Endothelial cell of umbilical vein (primary cell): ENCODE measurements at regions not wholly inside any gene's neighbourhood (a gene's known extent, or its start where the extent isn't known, plus 50 kb on each side); places are given as distances from the start of the nearest gene placed in this dataset.

Experiments used
- BruUV-seq: library from RNA; stranded (reverse); fragments of 400-500 nt; replicated peaks from 2 replicates; lab custom pipeline; 2021; lab: Mats Ljungman, UMichigan
- CTCF ChIA-PET: fragments of 300-600, 350-600 bp; sonication (Branson Sonifier 250); formaldehyde crosslinking; loops from one replicate; lab custom pipeline; 2021; ENCODE audit warnings: antibody characterized with exemption, inconsistent platforms; lab: Charles Lee
- POLR2A ChIA-PET: fragments of 300-600, 350-600 bp; sonication (Branson Sonifier 250); formaldehyde crosslinking; loops from one replicate; lab custom pipeline; 2021; ENCODE audit warnings: antibody characterized with exemption, inconsistent platforms; lab: Charles Lee
- DNase-seq: peaks from one replicate; pipeline ENCODE4 v3.0.0-alpha.2; 2011; ENCODE audit warnings: low read depth, low spot score
- FAIRE-seq: peaks from 2 replicates; lab custom pipeline; 2011; peaks lifted over from hg19 to GRCh38; lab: Jason Lieb, UNC
- H2AFZ ChIP-seq: 2 replicates; pipeline ENCODE4 v1.6.0; 2012; ENCODE audit warnings: low read depth, low read length, control low read depth, inconsistent platforms
- H3K27ac ChIP-seq: 2 replicates; pipeline ENCODE4 v1.5.1; 2011; ENCODE audit warnings: low read depth, mild to moderate bottlenecking, control low read depth, low read length, moderate library complexity; ENCODE audit not compliant: insufficient read depth
- H3K27me3 ChIP-seq, 2 experiments: 2 replicates each; pipeline versions ENCODE4 v1.6.0 to v1.6.1; 2011; ENCODE audit warnings: low read length in 2 of 2, mixed read lengths in 1 of 2; ENCODE audit not compliant: control insufficient read depth in 2 of 2, insufficient read depth in 2 of 2
- H3K36me3 ChIP-seq, 2 experiments: 2 replicates in 1 of 2; 3 replicates in 1 of 2; pipeline ENCODE4 v1.5.1; 2011; ENCODE audit warnings: low read length in 2 of 2, mild to moderate bottlenecking in 1 of 2, moderate library complexity in 1 of 2; ENCODE audit not compliant: control insufficient read depth in 2 of 2, insufficient read depth in 2 of 2; ENCODE audit errors: extremely low read depth in 1 of 2
- H3K4me1 ChIP-seq: 3 replicates; pipeline ENCODE4 v1.5.1; 2011; ENCODE audit warnings: mild to moderate bottlenecking, low read length; ENCODE audit not compliant: control insufficient read depth, insufficient read depth; ENCODE audit errors: extremely low read depth
- H3K4me2 ChIP-seq: 2 replicates; pipeline ENCODE4 v1.6.1; 2011; ENCODE audit warnings: low read length, control low read depth, mixed read lengths; ENCODE audit not compliant: insufficient read depth
- H3K4me3 ChIP-seq, 3 experiments: fragments of 200-600 bp in 1 of 3; sonication (generic), shearing (Covaris generic) in 1 of 3; replicated peaks in 1 of 3; 2 replicates each; pipeline ENCODE4 v1.5.1; 2011 to 2016; ENCODE audit warnings: control low read depth in 3 of 3, low read length in 3 of 3, mild to moderate bottlenecking in 2 of 3, inconsistent platforms in 1 of 3, low read depth in 1 of 3, moderate library complexity in 1 of 3; ENCODE audit not compliant: insufficient read depth in 1 of 3
- H3K79me2 ChIP-seq: 2 replicates; pipeline ENCODE4 v1.6.0; 2012; ENCODE audit warnings: low read length, inconsistent platforms; ENCODE audit not compliant: control insufficient read depth, insufficient read depth
- H3K9ac ChIP-seq: replicated peaks from 2 replicates; pipeline ENCODE3; 2011; ENCODE audit warnings: low read length, control low read depth; ENCODE audit not compliant: insufficient read depth; ENCODE audit errors: extremely low read depth
- H3K9me1 ChIP-seq: replicated peaks from 3 replicates; pipeline ENCODE4 v1.6.0; 2011; ENCODE audit warnings: mild to moderate bottlenecking, low read length; ENCODE audit not compliant: control insufficient read depth, insufficient read depth; ENCODE audit errors: extremely low read depth
- H3K9me3 ChIP-seq: replicated peaks from 2 replicates; pipeline ENCODE4 v1.5.1; 2012; ENCODE audit warnings: low read length, inconsistent platforms; ENCODE audit not compliant: control insufficient read depth, insufficient read depth
- H4K20me1 ChIP-seq: replicated peaks from 2 replicates; pipeline ENCODE3; 2011; ENCODE audit warnings: mild to moderate bottlenecking, low read length; ENCODE audit not compliant: control insufficient read depth, insufficient read depth; ENCODE audit errors: extremely low read depth
- EZH2 ChIP-seq: IDR thresholded peaks from 2 replicates; pipeline ENCODE4 v1.6.1; 2012; ENCODE audit warnings: borderline replicate concordance, low read depth, mild to moderate bottlenecking, moderate library complexity, low read length, inconsistent platforms; ENCODE audit not compliant: severe bottlenecking
- FOS ChIP-seq: IDR thresholded peaks from 2 replicates; pipeline ENCODE4 v1.6.1; 2011; ENCODE audit warnings: mild to moderate bottlenecking, low read length, moderate library complexity, borderline replicate concordance; ENCODE audit not compliant: insufficient read depth
- GATA2 ChIP-seq: IDR thresholded peaks from 2 replicates; pipeline ENCODE4 v1.7.0; 2011; ENCODE audit warnings: low read depth, mild to moderate bottlenecking, moderate library complexity, mixed read lengths, low read length; ENCODE audit not compliant: insufficient read length, insufficient read depth
- JUN ChIP-seq: IDR thresholded peaks from 2 replicates; pipeline ENCODE4 v1.6.1; 2011; ENCODE audit warnings: borderline replicate concordance, low read depth; ENCODE audit not compliant: insufficient read length, insufficient read depth
- MYC ChIP-seq: IDR thresholded peaks from one replicate; pipeline ENCODE4 v1.6.1; 2011; ENCODE audit warnings: mild to moderate bottlenecking, low read depth, low read length
- POLR2A ChIP-seq: IDR thresholded peaks from 2 replicates; pipeline ENCODE4 v1.6.1; 2012; ENCODE audit warnings: low read depth, mild to moderate bottlenecking, control low read depth, low read length
- POLR2AphosphoS5 ChIP-seq: IDR thresholded peaks from 2 replicates; pipeline ENCODE4 v1.6.1; 2012; ENCODE audit warnings: low read depth, mild to moderate bottlenecking, control low read depth, low read length, moderate library complexity; ENCODE audit not compliant: insufficient read depth
- dilution Hi-C: fragments of 300-500 bp; cut with MboI; formaldehyde crosslinking; loops from one replicate; pipeline ENCODE4 v1.15.0; 2019; ENCODE audit warnings: low sequenced_read_pairs; ENCODE audit not compliant: extremely low pct_ligation_motif_present
- intact Hi-C: fragments of 100-400 bp; cut with micrococcal nuclease; formaldehyde crosslinking; loops from one replicate; pipeline ENCODE4 v1.10.0; 2022
- TF ChIP-seq, protein P1 (sequence below), 2 donors: IDR thresholded peaks; 1 replicate in 1 of 2; 2 replicates in 1 of 2; pipeline ENCODE4 v1.5.1; 2011; ENCODE audit warnings: low read length in 2 of 2, mild to moderate bottlenecking in 2 of 2, moderate library complexity in 2 of 2, control low read depth in 1 of 2, inconsistent platforms in 1 of 2, low read depth in 1 of 2; ENCODE audit not compliant: insufficient read depth in 1 of 2; ENCODE audit errors: extremely low read depth in 1 of 2
- TF ChIP-seq, protein P2 (sequence below): IDR thresholded peaks from 2 replicates; pipeline ENCODE4 v1.6.1; 2011; ENCODE audit not compliant: insufficient read depth, insufficient read length

DNA sequence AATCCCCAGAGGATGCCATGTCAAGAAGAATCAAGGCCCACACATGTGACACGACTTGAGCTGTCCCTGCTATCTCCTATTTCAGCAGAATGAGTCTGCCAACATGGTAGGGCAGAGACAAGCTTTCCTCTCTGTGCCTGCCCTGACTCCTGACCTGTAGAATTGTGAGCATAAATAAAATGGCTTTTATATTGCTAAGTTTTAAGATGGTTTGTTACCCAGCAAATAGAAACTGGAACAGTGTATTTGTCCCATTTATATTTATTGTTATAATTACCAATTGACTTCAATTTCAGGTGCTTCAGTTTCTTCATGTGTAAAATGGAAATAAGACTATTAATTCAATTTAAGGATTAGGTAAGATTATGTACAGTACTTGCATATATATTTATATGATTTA, 90.5 kb downstream of the ASB1 start:
- H4K20me1 ChIP-seq = no peaks in the 10 kb centered on the region
- CTCF ChIA-PET = interaction anchor here (2.1 to 2.2 kb wide), 2 partner anchors 57 to 268 kb away, joined by 5 to 12 read pairs; no protein-coding TSS in a partner anchor
- no peak overlapping the region for H3K27ac ChIP-seq
- no TSS peak for BruUV-seq
- no peak overlapping the region for H3K9ac ChIP-seq
- no peak overlapping the region for H3K4me3 ChIP-seq
- H3K36me3 ChIP-seq = no peaks in the 10 kb centered on the region
- H3K27me3 ChIP-seq = no peaks in the 10 kb centered on the region
- H3K9me1 ChIP-seq = no peaks in the 10 kb centered on the region
- H2AFZ ChIP-seq = no peak overlapping the region
- TF ChIP-seq EZH2 (no peak), JUN (no peak), POLR2AphosphoS5 (no peak), GATA2 (no peak), MYC (no peak), FOS (no peak), POLR2A (no peak)
- TF ChIP-seq, protein P1, sequence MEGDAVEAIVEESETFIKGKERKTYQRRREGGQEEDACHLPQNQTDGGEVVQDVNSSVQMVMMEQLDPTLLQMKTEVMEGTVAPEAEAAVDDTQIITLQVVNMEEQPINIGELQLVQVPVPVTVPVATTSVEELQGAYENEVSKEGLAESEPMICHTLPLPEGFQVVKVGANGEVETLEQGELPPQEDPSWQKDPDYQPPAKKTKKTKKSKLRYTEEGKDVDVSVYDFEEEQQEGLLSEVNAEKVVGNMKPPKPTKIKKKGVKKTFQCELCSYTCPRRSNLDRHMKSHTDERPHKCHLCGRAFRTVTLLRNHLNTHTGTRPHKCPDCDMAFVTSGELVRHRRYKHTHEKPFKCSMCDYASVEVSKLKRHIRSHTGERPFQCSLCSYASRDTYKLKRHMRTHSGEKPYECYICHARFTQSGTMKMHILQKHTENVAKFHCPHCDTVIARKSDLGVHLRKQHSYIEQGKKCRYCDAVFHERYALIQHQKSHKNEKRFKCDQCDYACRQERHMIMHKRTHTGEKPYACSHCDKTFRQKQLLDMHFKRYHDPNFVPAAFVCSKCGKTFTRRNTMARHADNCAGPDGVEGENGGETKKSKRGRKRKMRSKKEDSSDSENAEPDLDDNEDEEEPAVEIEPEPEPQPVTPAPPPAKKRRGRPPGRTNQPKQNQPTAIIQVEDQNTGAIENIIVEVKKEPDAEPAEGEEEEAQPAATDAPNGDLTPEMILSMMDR (IDR thresholded peaks at IDR 0.05; ENCODE audit: extremely low read depth in 1 of 2, insufficient read depth in 1 of 2, low read depth in 1 of 2, low read length in 2 of 2) = no peak
- TF ChIP-seq, protein P2, sequence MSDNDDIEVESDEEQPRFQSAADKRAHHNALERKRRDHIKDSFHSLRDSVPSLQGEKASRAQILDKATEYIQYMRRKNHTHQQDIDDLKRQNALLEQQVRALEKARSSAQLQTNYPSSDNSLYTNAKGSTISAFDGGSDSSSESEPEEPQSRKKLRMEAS = no peak
- no peak overlapping the region for H3K4me2 ChIP-seq
- DNase-seq (no peak), FAIRE-seq (no peak)
- intact Hi-C loops = no loop called here
- POLR2A ChIA-PET = no interaction called here
- no peaks in the 10 kb centered on the region for H3K79me2 ChIP-seq
- H3K4me1 ChIP-seq = no peaks in the 10 kb centered on the region
- H3K9me3 ChIP-seq = no peaks in the 10 kb centered on the region
- dilution Hi-C loops = loop anchor here (5.0 kb wide), 1 partner anchor 50 kb away; no protein-coding TSS in a partner anchor
